ENCODE measurements at regions not wholly inside any gene's neighbourhood (a gene's known extent, or its start where the extent isn't known, plus 50 kb on each side); places are given as distances from the start of the nearest gene placed in this dataset.
A peak's percentile ranks its signal among the peaks of the same experiment; 100 is the strongest.
"Not testable (repeated sequence)": the region's sequence is repeated elsewhere in the genome, so short reads cannot be mapped to it uniquely, and the experiment has no call there.

GRCh38 chr2:75432761-75433361 lies 127.9 kb downstream of the EVA1A start:
- no peak for DNase-seq

- no peak for DNase-seq
Observed at GRCh38 chr2:75431763-75432162, 129.0 kb downstream of the EVA1A start.

- no peak for DNase-seq
Observed at GRCh38 chr2:75431276-75431675, 129.5 kb downstream of the EVA1A start.

GRCh38 chr2:75430449-75430848 lies 130.3 kb downstream of the EVA1A start:
- not testable (repeated sequence) for DNase-seq

DNA sequence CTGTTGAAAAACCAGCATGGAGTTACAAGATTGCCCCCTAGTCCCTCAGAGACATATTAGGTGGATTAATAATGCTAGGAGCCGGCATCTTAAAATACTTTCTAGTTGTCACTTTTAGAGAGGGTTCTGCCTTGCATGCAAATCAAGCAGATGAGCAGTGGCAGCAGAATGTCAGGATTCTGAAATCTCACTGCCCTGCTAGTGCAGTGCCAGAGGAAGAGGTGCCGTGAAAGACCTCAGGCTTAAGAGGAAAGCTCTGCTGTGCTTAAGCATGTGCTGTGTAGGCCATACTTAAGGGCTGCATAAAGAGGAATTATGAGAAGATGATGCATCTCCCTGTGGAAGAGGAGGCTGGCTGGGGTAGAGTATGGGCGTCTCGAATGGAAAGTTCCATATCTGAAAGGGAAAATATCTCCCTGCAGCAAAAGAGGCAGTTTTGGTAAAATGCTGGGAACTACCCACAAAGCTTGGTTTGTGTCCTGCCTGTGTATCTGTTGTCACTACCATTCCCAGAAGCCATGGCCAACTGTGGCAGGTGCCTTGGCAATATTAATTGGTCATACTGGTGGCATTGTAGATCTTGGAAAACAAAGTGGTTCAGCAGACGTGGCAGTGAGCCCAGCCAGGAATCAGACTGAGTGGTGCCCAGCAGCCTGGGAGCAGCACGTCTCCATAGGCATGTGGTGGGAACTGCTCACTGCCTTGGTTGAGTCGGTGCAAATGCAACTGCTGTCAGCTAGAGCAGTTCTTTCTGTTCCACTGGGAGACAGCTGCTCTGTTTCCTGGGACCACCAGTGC lies 131.9 kb downstream of the EVA1A start:
- no peak for DNase-seq

DNA sequence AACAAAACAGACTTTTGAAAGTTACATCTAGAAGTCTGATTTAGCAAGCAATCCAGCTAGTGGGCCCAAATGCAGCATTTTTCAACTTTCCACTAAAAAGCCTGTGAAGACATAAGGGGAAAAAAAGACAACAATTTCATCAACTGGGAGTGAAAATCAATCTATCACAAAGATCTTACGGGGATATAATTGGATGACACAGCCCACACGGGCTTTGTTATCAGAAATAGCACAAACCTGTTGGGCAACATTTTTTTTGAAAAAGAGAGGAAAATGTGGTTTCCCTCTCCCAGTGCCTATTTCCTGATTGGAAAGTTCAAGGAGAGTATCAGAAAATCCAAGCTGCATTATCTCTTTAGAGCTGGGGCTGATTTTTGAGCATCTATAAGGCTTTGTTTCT lies 132.7 kb downstream of the EVA1A start:
- no peak for DNase-seq

DNA sequence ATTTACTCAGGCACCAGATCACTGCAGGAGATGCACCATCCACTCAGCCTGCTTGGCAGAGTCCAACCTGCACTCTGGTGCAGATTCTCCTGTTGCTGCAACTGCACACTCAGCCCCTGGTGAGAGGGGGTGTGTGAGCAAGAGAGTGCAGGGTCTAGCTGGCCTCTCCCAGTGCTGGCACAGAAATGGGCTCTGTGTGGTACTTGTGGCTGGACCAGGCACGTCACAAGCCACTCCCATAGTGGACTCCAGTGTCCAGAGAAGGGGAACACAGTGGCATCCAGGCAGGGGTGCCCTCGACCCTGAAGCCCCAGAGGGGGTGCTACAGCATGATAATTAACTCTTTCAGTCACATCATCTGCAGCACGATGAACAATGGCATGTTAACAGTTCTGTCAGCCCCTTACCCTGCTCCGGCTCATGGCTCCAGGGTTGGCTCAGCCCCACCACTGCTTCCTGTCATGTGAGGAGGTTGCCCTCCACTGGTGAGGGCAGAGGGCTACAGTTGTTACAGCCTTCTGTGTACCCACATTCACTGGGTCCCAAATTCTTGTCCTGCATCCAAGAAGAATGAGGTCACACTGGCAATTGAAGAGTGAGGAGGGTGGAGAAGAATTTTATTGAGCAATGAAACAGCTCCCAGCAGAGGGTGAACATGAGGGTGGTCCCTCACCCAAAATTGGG lies 135.7 kb downstream of the EVA1A start:
- no peak for DNase-seq

GRCh38 chr2:75421986-75422385 lies 138.8 kb downstream of the EVA1A start:
- no peak for DNase-seq

DNA sequence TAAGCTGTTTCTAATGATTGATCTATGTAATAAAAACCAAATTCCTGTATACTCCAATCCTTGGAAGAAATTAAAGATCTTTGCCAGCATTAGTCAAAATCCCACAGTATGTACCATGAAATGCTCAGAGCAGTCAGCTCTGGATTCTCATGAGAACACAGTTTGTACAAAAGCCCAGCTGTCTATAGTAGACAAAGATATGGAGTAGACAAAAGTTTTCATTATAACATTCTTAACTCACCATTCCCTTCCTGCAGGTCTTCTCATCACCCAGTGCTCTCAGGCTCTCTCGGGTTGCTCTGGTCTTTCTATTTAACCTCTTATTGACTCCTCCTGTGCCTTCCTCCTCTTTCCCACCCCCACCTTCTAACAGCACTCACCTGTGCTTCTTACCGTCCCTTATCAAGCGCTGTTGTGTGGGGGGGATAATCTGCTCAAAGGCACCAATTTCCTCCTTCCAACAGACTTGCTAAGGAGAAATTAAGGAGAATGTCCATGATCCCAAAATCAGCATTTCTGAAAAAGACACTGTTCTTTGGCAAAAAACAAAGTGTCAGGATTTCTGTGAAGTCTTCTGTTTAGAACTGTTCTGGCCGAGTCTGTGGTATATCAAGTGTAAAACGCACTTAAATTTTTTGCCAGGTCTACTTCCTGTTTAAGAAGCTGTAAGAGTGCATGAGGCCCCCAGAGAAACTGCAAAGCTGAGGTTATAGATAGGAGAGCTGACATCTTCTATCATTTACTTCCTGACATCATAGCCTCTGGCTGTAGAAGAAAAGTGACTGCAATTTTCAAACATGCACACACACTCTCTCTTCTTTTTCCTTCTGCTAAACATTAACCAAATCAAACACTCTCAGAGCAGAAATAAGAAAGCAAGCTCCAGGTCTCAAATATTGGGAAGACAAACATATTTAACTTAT lies 144.1 kb downstream of the EVA1A start:
- no peak for DNase-seq

- no peak for DNase-seq
Observed at GRCh38 chr2:75415731-75416130, 145.0 kb downstream of the EVA1A start.

- DNase-seq, result no peak
Observed at GRCh38 chr2:75415111-75415626, 145.6 kb downstream of the EVA1A start.

DNA sequence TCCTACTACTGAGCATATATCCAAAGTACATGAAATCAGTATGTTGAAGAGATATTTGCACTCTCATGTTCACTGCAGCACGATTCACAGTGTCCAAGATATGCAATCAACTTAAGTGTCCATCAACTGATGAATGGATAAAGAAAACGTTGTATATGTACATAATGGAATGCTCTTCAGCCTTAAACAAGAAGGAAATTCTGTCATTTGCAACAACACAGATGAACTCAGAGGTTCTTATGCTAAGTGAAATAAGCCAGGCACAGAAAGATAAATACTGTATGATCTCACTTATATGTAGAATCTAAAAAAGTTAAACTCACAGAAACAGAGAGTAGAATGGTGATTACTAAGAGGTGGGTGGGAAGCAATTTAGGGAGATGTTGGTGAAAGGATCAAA lies 149.2 kb downstream of the EVA1A start:
- no peak for DNase-seq

DNA sequence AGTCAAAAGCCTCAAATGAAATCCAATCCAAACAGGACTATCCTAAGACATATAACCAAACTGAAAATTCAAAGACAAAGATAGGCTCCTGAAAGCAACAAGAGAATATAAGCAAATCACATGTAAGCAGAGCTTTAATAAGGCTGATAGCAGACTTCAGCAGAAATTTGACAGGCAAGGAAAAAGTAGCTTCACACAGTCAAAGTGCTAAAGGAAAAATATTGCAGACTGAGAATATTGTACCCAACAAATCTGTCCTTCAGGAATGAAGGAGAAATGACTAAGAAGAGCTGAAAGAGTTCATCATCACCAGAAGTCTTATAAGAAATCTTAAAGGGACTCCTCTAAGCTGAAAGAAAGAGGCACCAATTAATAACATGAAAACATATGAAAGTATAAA lies 150.0 kb downstream of the EVA1A start:
- no peak for DNase-seq

DNA sequence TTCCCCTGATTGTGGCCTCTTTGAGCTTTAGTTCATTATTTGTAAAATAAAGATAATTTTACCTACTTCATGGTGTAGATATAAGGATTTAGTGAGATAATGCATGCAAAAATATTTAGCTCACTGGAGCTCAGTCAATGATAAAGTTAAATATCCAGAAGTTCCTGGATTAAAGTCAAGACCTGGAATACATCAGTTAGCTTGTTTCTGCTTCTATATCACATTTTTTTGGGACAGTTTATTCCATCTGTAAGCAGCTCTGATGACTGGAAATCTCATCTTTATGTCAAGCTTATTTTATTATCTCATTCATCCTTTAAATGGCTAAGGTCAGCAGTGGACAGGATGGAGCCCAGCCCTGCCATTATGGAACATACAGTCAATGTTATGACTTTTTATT lies 152.0 kb downstream of the EVA1A start:
- DNase-seq, result no peak

- DNase-seq, result no peak
Observed at GRCh38 chr2:75407038-75407530, 153.7 kb downstream of the EVA1A start.

- DNase-seq, result no peak
Observed at GRCh38 chr2:75406131-75406581, 154.6 kb downstream of the EVA1A start.

- DNase-seq, result no peak
Observed at GRCh38 chr2:75405000-75405399, 155.7 kb downstream of the EVA1A start.

GRCh38 chr2:75403991-75404428 lies 156.7 kb downstream of the EVA1A start:
- peak; percentile 48 for DNase-seq

GRCh38 chr2:75396314-75396713 lies 164.4 kb downstream of the EVA1A start:
- DNase-seq, result no peak

DNA sequence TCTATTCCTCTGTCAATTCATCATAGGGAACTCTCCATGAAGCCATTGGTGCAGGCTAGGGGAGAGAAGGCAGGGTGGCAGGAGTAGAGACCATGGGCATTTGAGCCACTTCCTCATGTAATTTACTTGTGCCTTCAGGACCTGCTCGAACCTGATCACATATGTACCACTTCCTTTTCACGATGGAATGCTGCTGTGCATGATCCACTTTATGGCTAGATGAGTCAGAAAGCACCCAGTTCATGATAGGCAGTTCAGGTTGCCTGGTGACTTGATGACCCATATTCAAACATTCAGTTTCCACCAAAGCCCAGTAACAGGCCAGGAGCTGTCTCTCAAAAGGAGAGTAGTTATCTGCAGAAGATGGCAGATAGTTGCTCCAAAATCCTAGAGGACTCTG lies 166.0 kb downstream of the EVA1A start:
- peak; percentile 8 for DNase-seq

- no peak for DNase-seq
Observed at GRCh38 chr2:75390169-75390568, 170.6 kb downstream of the EVA1A start.

DNA sequence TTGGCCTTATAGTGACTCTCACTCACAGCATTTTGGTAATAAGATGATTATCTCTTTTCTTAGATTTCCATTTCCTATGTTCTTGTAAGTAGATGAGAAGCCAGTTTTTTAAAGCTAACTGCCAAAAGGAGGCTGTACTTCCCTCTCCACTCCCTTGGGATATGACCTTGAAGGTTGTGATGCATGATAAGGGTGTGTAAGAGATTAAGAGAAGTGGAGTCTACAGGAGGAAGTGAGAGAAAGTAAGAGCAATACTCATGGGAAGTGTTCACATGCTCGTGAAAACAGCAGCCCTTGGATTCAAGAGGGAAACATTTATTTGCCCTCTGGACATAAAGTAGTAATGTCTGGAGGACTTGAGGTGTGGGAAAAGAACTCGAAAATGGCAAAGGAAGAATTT lies 171.5 kb downstream of the EVA1A start:
- no peak for DNase-seq

All from HCEC 1CT (cell line).